ENCODE measurements at regions not wholly inside any gene's neighbourhood (a gene's known extent, or its start where the extent isn't known, plus 50 kb on each side); places are given as distances from the start of the nearest gene placed in this dataset.

DNA sequence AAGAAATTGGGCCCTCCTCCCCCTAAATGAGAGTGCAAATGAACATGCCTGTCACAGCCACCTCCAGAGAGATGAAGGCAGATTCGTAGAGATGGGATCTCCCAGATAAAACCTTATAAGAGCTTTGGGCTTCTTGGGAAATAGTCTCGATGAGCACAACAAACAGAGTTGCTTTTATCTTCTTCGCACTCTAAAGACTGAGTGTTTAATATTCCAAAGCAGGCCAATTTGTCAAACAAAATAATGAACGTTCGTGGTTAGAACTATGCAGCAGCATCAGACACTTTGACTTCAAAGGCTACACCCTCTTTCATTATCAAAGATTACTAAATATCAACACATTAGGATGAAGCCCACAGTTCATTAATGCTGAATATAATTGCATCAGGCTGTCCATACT is 256.2 kb downstream of the SKIDA1 start:
- TF ChIP-seq, protein P1, sequence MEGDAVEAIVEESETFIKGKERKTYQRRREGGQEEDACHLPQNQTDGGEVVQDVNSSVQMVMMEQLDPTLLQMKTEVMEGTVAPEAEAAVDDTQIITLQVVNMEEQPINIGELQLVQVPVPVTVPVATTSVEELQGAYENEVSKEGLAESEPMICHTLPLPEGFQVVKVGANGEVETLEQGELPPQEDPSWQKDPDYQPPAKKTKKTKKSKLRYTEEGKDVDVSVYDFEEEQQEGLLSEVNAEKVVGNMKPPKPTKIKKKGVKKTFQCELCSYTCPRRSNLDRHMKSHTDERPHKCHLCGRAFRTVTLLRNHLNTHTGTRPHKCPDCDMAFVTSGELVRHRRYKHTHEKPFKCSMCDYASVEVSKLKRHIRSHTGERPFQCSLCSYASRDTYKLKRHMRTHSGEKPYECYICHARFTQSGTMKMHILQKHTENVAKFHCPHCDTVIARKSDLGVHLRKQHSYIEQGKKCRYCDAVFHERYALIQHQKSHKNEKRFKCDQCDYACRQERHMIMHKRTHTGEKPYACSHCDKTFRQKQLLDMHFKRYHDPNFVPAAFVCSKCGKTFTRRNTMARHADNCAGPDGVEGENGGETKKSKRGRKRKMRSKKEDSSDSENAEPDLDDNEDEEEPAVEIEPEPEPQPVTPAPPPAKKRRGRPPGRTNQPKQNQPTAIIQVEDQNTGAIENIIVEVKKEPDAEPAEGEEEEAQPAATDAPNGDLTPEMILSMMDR (optimal IDR thresholded peaks at IDR 0.05 in 1 of 3, IDR thresholded peaks at IDR 0.05 in 1 of 3, conservative IDR thresholded peaks at IDR 0.05 in 1 of 3; ENCODE audit: extremely low read depth in 1 of 3, insufficient read depth in 2 of 3, low read length in 3 of 3), result no peak
- no peak for TF ChIP-seq EZH2 (IDR thresholded peaks at IDR 0.05; ENCODE audit: low read length)

Measured in keratinocyte (primary cell).